ENCODE measurements at regions not wholly inside any gene's neighbourhood (a gene's known extent, or its start where the extent isn't known, plus 50 kb on each side); places are given as distances from the start of the nearest gene placed in this dataset.

GRCh38 chr2:164243315-164243714, 378.0 kb downstream of the GRB14 start:
- TF ChIP-seq CTCF (IDR thresholded peaks at IDR 0.05; ENCODE audit: extremely low read depth in 1 of 2, insufficient read depth in 1 of 2, low read depth in 1 of 2, low read length in 2 of 2) (no peak), EZH2 (IDR thresholded peaks at IDR 0.05; ENCODE audit: borderline replicate concordance, low read depth, low read length, severe bottlenecking) (no peak), POLR2A (IDR thresholded peaks at IDR 0.05; ENCODE audit: low read depth, low read length) (no peak), POLR2AphosphoS5 (IDR thresholded peaks at IDR 0.05; ENCODE audit: insufficient read depth, low read depth, low read length) (no peak), MAX (IDR thresholded peaks at IDR 0.05; ENCODE audit: insufficient read depth, insufficient read length) (no peak), MYC (IDR thresholded peaks at IDR 0.05; ENCODE audit: low read depth, low read length) (no peak)

All from endothelial cell of umbilical vein (primary cell).